ENCODE measurements at regions not wholly inside any gene's neighbourhood (a gene's known extent, or its start where the extent isn't known, plus 50 kb on each side); places are given as distances from the start of the nearest gene placed in this dataset.

GRCh38 chr14:71473843-71474242 is 458.4 kb upstream of the RGS6 start:
- Histone ChIP-seq H3K9me3 (ENCODE audit: low read length) (no peaks in the 10 kb centered on the region), H3K79me2 (replicated peaks; ENCODE audit: insufficient read depth, low read length) (no peaks in the 10 kb centered on the region), H3K9me2 (ENCODE audit: insufficient read depth, low read length) (no peaks in the 10 kb centered on the region), H3K27ac (ENCODE audit: low read length) (no peak overlapping the region), H2AFZ (ENCODE audit: low read depth, low read length) (no peak overlapping the region), H3K36me3 (ENCODE audit: insufficient read depth, low read length) (no peaks in the 10 kb centered on the region), H3F3A (ENCODE audit: insufficient read depth, low read length, poor library complexity, severe bottlenecking) (no peaks in the 10 kb centered on the region), H3K27me3 (ENCODE audit: insufficient read depth, low read depth, low read length) (no peaks in the 10 kb centered on the region), H4K20me1 (ENCODE audit: insufficient read depth) (no peaks in the 10 kb centered on the region), H3K9ac (ENCODE audit: low read length) (no peak overlapping the region), H3K4me2 (ENCODE audit: low read length) (no peak overlapping the region), H3K4me3 (ENCODE audit: low read length) (no peak overlapping the region)
- TF ChIP-seq SMC3 (conservative IDR thresholded peaks at IDR 0.05; ENCODE audit: poor library complexity): no peak
- no peak for TF ChIP-seq EZH2 (IDR thresholded peaks at IDR 0.05; ENCODE audit: borderline replicate concordance, insufficient read depth, low read length, poor library complexity, severe bottlenecking)
- no peak for TF ChIP-seq CTCF (IDR thresholded peaks at IDR 0.05; ENCODE audit: poor library complexity, severe bottlenecking)
- TF ChIP-seq RAD21 (conservative IDR thresholded peaks at IDR 0.05): no peak
- TF ChIP-seq TAF1 (IDR thresholded peaks at IDR 0.05; ENCODE audit: low read depth): no peak
- no peak for TF ChIP-seq EP300 (conservative IDR thresholded peaks at IDR 0.05; ENCODE audit: poor library complexity, severe bottlenecking)
- TF ChIP-seq REST (IDR thresholded peaks at IDR 0.05; ENCODE audit: borderline replicate concordance): no peak
- no peak for TF ChIP-seq POLR2AphosphoS5 (IDR thresholded peaks at IDR 0.05)
- TF ChIP-seq MXI1 (conservative IDR thresholded peaks at IDR 0.05; ENCODE audit: poor library complexity, severe bottlenecking): no peak

- Histone ChIP-seq H3K27ac (ENCODE audit: low read length) (no peak overlapping the region), H4K20me1 (ENCODE audit: insufficient read depth) (no peaks in the 10 kb centered on the region), H3K9me2 (ENCODE audit: insufficient read depth, low read length) (no peaks in the 10 kb centered on the region), H2AFZ (ENCODE audit: low read depth, low read length) (no peak overlapping the region), H3K9ac (ENCODE audit: low read length) (no peak overlapping the region), H3K9me3 (ENCODE audit: low read length) (no peaks in the 10 kb centered on the region), H3K4me2 (ENCODE audit: low read length) (peak overlapping the region; percentile 10), H3K4me3 (ENCODE audit: low read length) (no peak overlapping the region), H3K36me3 (ENCODE audit: insufficient read depth, low read length) (no peaks in the 10 kb centered on the region), H3K79me2 (replicated peaks; ENCODE audit: insufficient read depth, low read length) (no peaks in the 10 kb centered on the region), H3K27me3 (ENCODE audit: insufficient read depth, low read depth, low read length) (no peaks in the 10 kb centered on the region), H3F3A (ENCODE audit: insufficient read depth, low read length, poor library complexity, severe bottlenecking) (no peaks in the 10 kb centered on the region)
- TF ChIP-seq EP300 (conservative IDR thresholded peaks at IDR 0.05; ENCODE audit: poor library complexity, severe bottlenecking): peak; percentile 73
- no peak for TF ChIP-seq REST (IDR thresholded peaks at IDR 0.05; ENCODE audit: borderline replicate concordance)
- TF ChIP-seq POLR2AphosphoS5 (IDR thresholded peaks at IDR 0.05): peak; percentile 82
- TF ChIP-seq SMC3 (conservative IDR thresholded peaks at IDR 0.05; ENCODE audit: poor library complexity): no peak
- TF ChIP-seq RAD21 (conservative IDR thresholded peaks at IDR 0.05): no peak
Measured at GRCh38 chr14:71474301-71475265, 457.6 kb upstream of the RGS6 start.
